H9 (cell line): ENCODE measurements at regions not wholly inside any gene's neighbourhood (a gene's known extent, or its start where the extent isn't known, plus 50 kb on each side); places are given as distances from the start of the nearest gene placed in this dataset.

ENCODE experiments used
- DNase-seq: peaks from one replicate; pipeline ENCODE4 v3.0.0-alpha.2; 2017
- H2AFZ ChIP-seq: one replicate; pipeline ENCODE4 v1.6.1; 2013; ENCODE audit warnings: mild to moderate bottlenecking, low read length, control low read depth, moderate library complexity
- H2AK5ac ChIP-seq: 2 replicates; pipeline ENCODE4 v1.6.1; 2013; ENCODE audit warnings: low read length, control low read depth, mixed read lengths; ENCODE audit not compliant: insufficient read length
- H2BK120ac ChIP-seq: one replicate; pipeline ENCODE4 v1.6.1; 2013; ENCODE audit warnings: low read depth, mild to moderate bottlenecking, low read length, control low read depth, inconsistent platforms; ENCODE audit not compliant: poor library complexity, severe bottlenecking
- H2BK12ac ChIP-seq: 2 replicates; pipeline ENCODE4 v1.6.1; 2013; ENCODE audit warnings: low read length, control low read depth, mixed read lengths, low read depth; ENCODE audit not compliant: insufficient read length
- H2BK15ac ChIP-seq: 2 replicates; pipeline ENCODE4 v1.6.1; 2013; ENCODE audit warnings: low read depth, low read length, control low read depth
- H2BK20ac ChIP-seq: one replicate; pipeline ENCODE4 v1.6.1; 2013; ENCODE audit warnings: low read depth, mild to moderate bottlenecking, low read length, control low read depth, inconsistent platforms; ENCODE audit not compliant: poor library complexity, severe bottlenecking
- H2BK5ac ChIP-seq: 2 replicates; pipeline ENCODE4 v1.6.1; 2013; ENCODE audit warnings: low read length, control low read depth, mixed read lengths; ENCODE audit not compliant: insufficient read length
- H3K14ac ChIP-seq: 2 replicates; pipeline ENCODE4 v1.6.1; 2013; ENCODE audit warnings: low read length, control low read depth; ENCODE audit not compliant: insufficient read depth
- H3K18ac ChIP-seq: 2 replicates; pipeline ENCODE4 v1.6.1; 2013; ENCODE audit warnings: low read depth, mild to moderate bottlenecking, mixed read lengths, low read length, control low read depth; ENCODE audit not compliant: insufficient read length
- H3K23ac ChIP-seq: 2 replicates; pipeline ENCODE4 v1.6.1; 2013; ENCODE audit warnings: low read length, control low read depth, mixed read lengths, low read depth; ENCODE audit not compliant: insufficient read length
- H3K23me2 ChIP-seq: 2 replicates; pipeline ENCODE4 v1.6.1; 2013; ENCODE audit warnings: low read depth, mild to moderate bottlenecking, mixed read lengths, low read length, control low read depth; ENCODE audit not compliant: insufficient read length, poor library complexity, severe bottlenecking
- H3K27ac ChIP-seq: 2 replicates; pipeline ENCODE4 v1.5.1; 2013; ENCODE audit warnings: low read length, control low read depth, mixed read lengths, low read depth; ENCODE audit not compliant: insufficient read length
- H3K27me3 ChIP-seq: 2 replicates; pipeline ENCODE4 v1.6.1; 2013; ENCODE audit warnings: low read length, control low read depth, inconsistent platforms; ENCODE audit not compliant: insufficient read depth
- H3K4ac ChIP-seq: 2 replicates; pipeline ENCODE4 v1.6.1; 2013; ENCODE audit warnings: low read depth, mild to moderate bottlenecking, control low read depth, inconsistent platforms, low read length, moderate library complexity
- H3K4me1 ChIP-seq: 2 replicates; pipeline ENCODE4 v1.6.1; 2013; ENCODE audit warnings: low read length, control low read depth, inconsistent platforms; ENCODE audit not compliant: insufficient read depth
- H3K4me2 ChIP-seq: 2 replicates; pipeline ENCODE4 v1.6.1; 2013; ENCODE audit warnings: low read length, control low read depth, mixed read lengths; ENCODE audit not compliant: insufficient read length, insufficient read depth
- H3K56ac ChIP-seq: 2 replicates; pipeline ENCODE4 v1.6.1; 2013; ENCODE audit warnings: low read depth, mild to moderate bottlenecking, mixed read lengths, low read length, control low read depth; ENCODE audit not compliant: insufficient read length
- H3K79me1 ChIP-seq: 2 replicates; pipeline ENCODE4 v1.6.1; 2013; ENCODE audit warnings: low read depth, mild to moderate bottlenecking, moderate library complexity, low read length, control low read depth, inconsistent platforms; ENCODE audit not compliant: insufficient read depth, poor library complexity, severe bottlenecking
- H3K79me2 ChIP-seq: 2 replicates; pipeline ENCODE4 v1.6.1; 2013; ENCODE audit warnings: low read length, control low read depth, inconsistent platforms; ENCODE audit not compliant: insufficient read depth
- H3K9ac ChIP-seq: 2 replicates; pipeline ENCODE4 v1.6.1; 2013; ENCODE audit warnings: low read length, control low read depth, mixed read lengths; ENCODE audit not compliant: insufficient read length; ENCODE audit errors: extremely low read depth
- H3K9me3 ChIP-seq: one replicate; pipeline ENCODE4 v1.6.1; 2013; ENCODE audit warnings: low read depth, low read length, inconsistent platforms; ENCODE audit not compliant: control insufficient read depth
- H3T11ph ChIP-seq: one replicate; pipeline ENCODE4 v1.6.1; 2013; ENCODE audit warnings: mild to moderate bottlenecking, low read length, control low read depth, inconsistent platforms
- H4K20me1 ChIP-seq: one replicate; pipeline ENCODE4 v1.6.1; 2013; ENCODE audit not compliant: control insufficient read depth, insufficient read length, insufficient read depth
- H4K5ac ChIP-seq: 2 replicates; pipeline ENCODE4 v1.6.1; 2013; ENCODE audit warnings: low read depth, mild to moderate bottlenecking, mixed read lengths, low read length, control low read depth; ENCODE audit not compliant: insufficient read length
- H4K8ac ChIP-seq: replicated peaks from 2 replicates; pipeline ENCODE4 v1.6.1; 2013; ENCODE audit warnings: low read length, control low read depth, mixed read lengths, low read depth; ENCODE audit not compliant: insufficient read length
- H4K91ac ChIP-seq: 2 replicates; pipeline ENCODE4 v1.6.1; 2013; ENCODE audit warnings: low read depth, mild to moderate bottlenecking, moderate library complexity, mixed read lengths, low read length, control low read depth; ENCODE audit not compliant: insufficient read length
- H3K27ac Mint-ChIP-seq, 3 experiments: 2 replicates in 2 of 3; 3 replicates in 1 of 3; pipeline ENCODE4 v1.8.0; 2020 to 2021; ENCODE audit warnings: mixed read lengths in 3 of 3, mild to moderate bottlenecking in 1 of 3, moderate library complexity in 1 of 3
- H3K27me3 Mint-ChIP-seq: 2 replicates; pipeline ENCODE4 v1.8.0; 2021; ENCODE audit warnings: low read depth, mild to moderate bottlenecking, moderate library complexity, mixed read lengths
- H3K36me3 Mint-ChIP-seq, 3 experiments: 2 replicates in 2 of 3; 3 replicates in 1 of 3; pipeline ENCODE4 v1.8.0; 2020 to 2021; ENCODE audit warnings: low read depth in 3 of 3, mixed read lengths in 3 of 3; ENCODE audit not compliant: insufficient read depth in 1 of 3
- H3K4me1 Mint-ChIP-seq, 2 experiments: 2 replicates each; pipeline ENCODE4 v1.8.0; 2020; ENCODE audit warnings: mixed read lengths in 2 of 2
- H3K4me3 Mint-ChIP-seq, 2 experiments: 2 replicates in 1 of 2; 3 replicates in 1 of 2; pipeline ENCODE4 v1.8.0; 2020 to 2021; ENCODE audit warnings: mild to moderate bottlenecking in 2 of 2, mixed read lengths in 2 of 2, moderate library complexity in 1 of 2
- H3K9me3 Mint-ChIP-seq, 2 experiments: 2 replicates in 1 of 2; 3 replicates in 1 of 2; pipeline ENCODE4 v1.8.0; 2020; ENCODE audit warnings: mild to moderate bottlenecking in 2 of 2, mixed read lengths in 2 of 2, moderate library complexity in 1 of 2
- CTCF ChIP-seq: fragments of 200-600 bp; sonication (generic); conservative IDR thresholded peaks from 3 replicates; pipeline ENCODE4 v1.8.0; 2021; ENCODE audit warnings: antibody characterized with exemption, mild to moderate bottlenecking
- WGBS: extraction: QIAGEN DNeasy Blood & Tissue Kit; methylation state at CpG from one replicate; pipeline ENCODE4 v1.1.7; 2013; ENCODE audit warnings: missing lambda C conversion rate, low lambda C conversion rate, mixed read lengths; ENCODE audit not compliant: insufficient read length; ENCODE audit errors: extremely low coverage; 5-methylcytosine and 5-hydroxymethylcytosine counted together

GRCh38 chr12:88318726-88319125, 176.6 kb downstream of the TMTC3 start:
- H3K79me1 ChIP-seq, result no peaks in the 10 kb centered on the region
- Mint-ChIP-seq H3K36me3 (no peaks in the 10 kb centered on the region), H3K4me3 (no peak overlapping the region), H3K27ac (no peak overlapping the region), H3K9me3 (no peaks in the 10 kb centered on the region; a peak in 1 of 5 replicates), H3K4me1 (no peaks in the 10 kb centered on the region), H3K27me3 (no peaks in the 10 kb centered on the region)
- H2BK20ac ChIP-seq, result no peak overlapping the region
- no peak overlapping the region for H4K5ac ChIP-seq
- no peaks in the 10 kb centered on the region for H3K4me1 ChIP-seq
- H3K9me3 ChIP-seq, result no peaks in the 10 kb centered on the region
- no peaks in the 10 kb centered on the region for H3K27me3 ChIP-seq
- no peak overlapping the region for H3K4ac ChIP-seq
- H3K14ac ChIP-seq, result no peak overlapping the region
- H3K23ac ChIP-seq, result no peak overlapping the region
- no peak overlapping the region for H2BK15ac ChIP-seq
- no peaks in the 10 kb centered on the region for H4K20me1 ChIP-seq
- no peak for TF ChIP-seq CTCF
- no peak overlapping the region for H2BK5ac ChIP-seq
- WGBS, result no CpG with 5 or more reads among the region's 2 CpGs
- H2BK120ac ChIP-seq, result no peak overlapping the region
- H3K27ac ChIP-seq, result no peak overlapping the region
- H4K8ac ChIP-seq, result no peak overlapping the region
- H3K9ac ChIP-seq, result no peak overlapping the region
- no peak overlapping the region for H3K56ac ChIP-seq
- H2AK5ac ChIP-seq, result no peak overlapping the region
- no peak overlapping the region for H2BK12ac ChIP-seq
- no peak overlapping the region for H2AFZ ChIP-seq
- H3K4me2 ChIP-seq, result no peak overlapping the region
- no peaks in the 10 kb centered on the region for H3K23me2 ChIP-seq
- H4K91ac ChIP-seq, result no peak overlapping the region
- no peak overlapping the region for H3T11ph ChIP-seq
- H3K79me2 ChIP-seq, result no peaks in the 10 kb centered on the region
- H3K18ac ChIP-seq, result no peak overlapping the region
- DNase-seq, result no peak
